CD8-positive, alpha-beta memory T cell (primary cell): ENCODE measurements at regions not wholly inside any gene's neighbourhood (a gene's known extent, or its start where the extent isn't known, plus 50 kb on each side); places are given as distances from the start of the nearest gene placed in this dataset.

Experiments
- CTCF ChIA-PET: fragments of 350-600 bp; sonication (Branson Sonifier 250); formaldehyde crosslinking; loops from one replicate; lab custom pipeline; 2021; ENCODE audit warnings: antibody characterized with exemption; lab: Charles Lee
- POLR2A ChIA-PET: fragments of 350-600 bp; sonication (Branson Sonifier 250); formaldehyde crosslinking; loops from one replicate; lab custom pipeline; 2021; ENCODE audit warnings: antibody characterized with exemption; lab: Charles Lee
- DNase-seq, 5 donors: peaks; one replicate each; pipeline versions ENCODE4 v3.0.0 to v3.0.0-alpha.2; 2020 to 2022; ENCODE audit warnings: mixed read lengths in 1 of 5
- H3K27ac ChIP-seq: one replicate; pipeline ENCODE4 v1.7.0; 2013; ENCODE audit warnings: low read depth, mild to moderate bottlenecking, low read length, moderate library complexity
- H3K27me3 ChIP-seq: 2 replicates; pipeline ENCODE4 v1.7.0; 2013; ENCODE audit warnings: low read length, mild to moderate bottlenecking; ENCODE audit not compliant: insufficient read depth, poor library complexity, severe bottlenecking
- H3K36me3 ChIP-seq: 2 replicates; pipeline ENCODE4 v1.7.0; 2013; ENCODE audit warnings: mild to moderate bottlenecking, low read length, moderate library complexity; ENCODE audit not compliant: insufficient read depth
- H3K4me1 ChIP-seq: 2 replicates; pipeline ENCODE4 v1.7.0; 2013; ENCODE audit warnings: mild to moderate bottlenecking, low read length, moderate library complexity; ENCODE audit not compliant: insufficient read depth
- H3K4me3 ChIP-seq: 2 replicates; pipeline ENCODE4 v1.7.0; 2013; ENCODE audit warnings: mild to moderate bottlenecking, low read length
- H3K9me3 ChIP-seq: 2 replicates; pipeline ENCODE4 v1.7.0; 2013; ENCODE audit warnings: mild to moderate bottlenecking, low read length
- H3K27ac Mint-ChIP-seq, 8 donors: one replicate each; pipeline ENCODE4 v1.8.0; 2020 to 2021; ENCODE audit warnings: mixed read lengths in 8 of 8, mild to moderate bottlenecking in 6 of 8, inconsistent platforms in 3 of 8, moderate library complexity in 3 of 8
- H3K27me3 Mint-ChIP-seq, 2 donors: one replicate each; pipeline ENCODE4 v1.8.0; 2020 to 2021; ENCODE audit warnings: mixed read lengths in 2 of 2, mild to moderate bottlenecking in 1 of 2, moderate library complexity in 1 of 2
- H3K36me3 Mint-ChIP-seq, 3 donors: one replicate each; pipeline ENCODE4 v1.8.0; 2020 to 2021; ENCODE audit warnings: mixed read lengths in 3 of 3, inconsistent platforms in 1 of 3, mild to moderate bottlenecking in 1 of 3
- H3K4me1 Mint-ChIP-seq, 3 donors: one replicate each; pipeline ENCODE4 v1.8.0; 2020 to 2021; ENCODE audit warnings: mixed read lengths in 3 of 3, inconsistent platforms in 1 of 3, mild to moderate bottlenecking in 1 of 3
- H3K4me3 Mint-ChIP-seq, 7 donors: one replicate each; pipeline ENCODE4 v1.8.0; 2020 to 2021; ENCODE audit warnings: mixed read lengths in 7 of 7, mild to moderate bottlenecking in 6 of 7, moderate library complexity in 4 of 7, inconsistent platforms in 2 of 7
- H3K9me3 Mint-ChIP-seq, 5 donors: one replicate each; pipeline ENCODE4 v1.8.0; 2020 to 2022; ENCODE audit warnings: mixed read lengths in 5 of 5, mild to moderate bottlenecking in 3 of 5, moderate library complexity in 2 of 5, inconsistent platforms in 1 of 5

- H3K4me3 Mint-ChIP-seq: no peak overlapping the region
- POLR2A ChIA-PET: no interaction called here
- CTCF ChIA-PET: no interaction called here
Measured at GRCh38 chr20:10883166-10883565, 209.4 kb upstream of the JAG1 start.

GRCh38 chr20:10893321-10893720, 219.5 kb upstream of the JAG1 start:
- Mint-ChIP-seq H3K36me3 (no peaks in the 10 kb centered on the region), H3K27ac (no peak overlapping the region), H3K4me1 (no peaks in the 10 kb centered on the region), H3K27me3 (no peaks in the 10 kb centered on the region), H3K9me3 (peaks cover 0 to 7% (median 4%) of the 10 kb centered on the region in 5 donors), H3K4me3 (no peak overlapping the region)
- DNase-seq: no peak
- H3K4me1 ChIP-seq: no peaks in the 10 kb centered on the region
- ChIA-PET CTCF (no interaction called here), POLR2A (no interaction called here)
- H3K27me3 ChIP-seq: no peaks in the 10 kb centered on the region
- no peak overlapping the region for H3K4me3 ChIP-seq
- H3K9me3 ChIP-seq: no peaks in the 10 kb centered on the region
- H3K27ac ChIP-seq: no peak overlapping the region
- H3K36me3 ChIP-seq: no peaks in the 10 kb centered on the region

More at GRCh38 chr20:10883166-10883565, 209.4 kb upstream of the JAG1 start:
- no peaks in the 10 kb centered on the region for H3K36me3 Mint-ChIP-seq
- Histone ChIP-seq H3K4me1 (no peaks in the 10 kb centered on the region), H3K36me3 (no peaks in the 10 kb centered on the region), H3K9me3 (no peaks in the 10 kb centered on the region), H3K27me3 (no peaks in the 10 kb centered on the region), H3K4me3 (no peak overlapping the region), H3K27ac (no peak overlapping the region)
- no peaks in the 10 kb centered on the region for H3K4me1 Mint-ChIP-seq
- peaks cover 0 to 7% (median 6%) of the 10 kb centered on the region in 5 donors for H3K9me3 Mint-ChIP-seq
- H3K27me3 Mint-ChIP-seq: no peaks in the 10 kb centered on the region
- DNase-seq: no peak
- H3K27ac Mint-ChIP-seq: no peak overlapping the region

- Histone ChIP-seq H3K27me3 (no peaks in the 10 kb centered on the region), H3K4me1 (no peaks in the 10 kb centered on the region), H3K36me3 (no peaks in the 10 kb centered on the region), H3K9me3 (no peaks in the 10 kb centered on the region), H3K4me3 (no peak overlapping the region), H3K27ac (no peak overlapping the region)
- no peaks in the 10 kb centered on the region for H3K36me3 Mint-ChIP-seq
- no peaks in the 10 kb centered on the region for H3K4me1 Mint-ChIP-seq
- ChIA-PET POLR2A (no interaction called here), CTCF (no interaction called here)
- peaks cover 0 to 1% (median 0%) of the 10 kb centered on the region in 5 donors for H3K9me3 Mint-ChIP-seq
- H3K4me3 Mint-ChIP-seq: no peak overlapping the region
- H3K27me3 Mint-ChIP-seq: no peaks in the 10 kb centered on the region
- H3K27ac Mint-ChIP-seq: no peak overlapping the region
- DNase-seq: no peak
Measured at GRCh38 chr20:10897336-10897735, 223.5 kb upstream of the JAG1 start.

- ChIA-PET POLR2A (no interaction called here), CTCF (no interaction called here)
- Mint-ChIP-seq H3K36me3 (no peaks in the 10 kb centered on the region), H3K27ac (no peak overlapping the region), H3K9me3 (peaks cover 0 to 1% (median 0%) of the 10 kb centered on the region in 5 donors), H3K27me3 (no peaks in the 10 kb centered on the region), H3K4me1 (no peaks in the 10 kb centered on the region), H3K4me3 (no peak overlapping the region)
- no peak overlapping the region for H3K27ac ChIP-seq
- no peaks in the 10 kb centered on the region for H3K4me1 ChIP-seq
- no peaks in the 10 kb centered on the region for H3K27me3 ChIP-seq
- no peak for DNase-seq
- H3K9me3 ChIP-seq: no peaks in the 10 kb centered on the region
- no peaks in the 10 kb centered on the region for H3K36me3 ChIP-seq
- no peak overlapping the region for H3K4me3 ChIP-seq
Measured at GRCh38 chr20:10898552-10898951, 224.8 kb upstream of the JAG1 start.

- Mint-ChIP-seq H3K27me3 (no peaks in the 10 kb centered on the region), H3K4me3 (no peak overlapping the region), H3K27ac (no peak overlapping the region), H3K36me3 (no peaks in the 10 kb centered on the region), H3K9me3 (peaks cover 0 to 2% (median 1%) of the 10 kb centered on the region in 5 donors), H3K4me1 (no peaks in the 10 kb centered on the region)
- Histone ChIP-seq H3K9me3 (no peaks in the 10 kb centered on the region), H3K27ac (no peak overlapping the region), H3K4me3 (no peak overlapping the region), H3K4me1 (no peaks in the 10 kb centered on the region), H3K27me3 (no peaks in the 10 kb centered on the region), H3K36me3 (no peaks in the 10 kb centered on the region)
- POLR2A ChIA-PET: no interaction called here
- DNase-seq: no peak
- CTCF ChIA-PET: no interaction called here
Measured at GRCh38 chr20:10902174-10902573, 228.4 kb upstream of the JAG1 start.

GRCh38 chr20:10902576-10903282, 228.9 kb upstream of the JAG1 start:
- Mint-ChIP-seq H3K4me1 (no peaks in the 10 kb centered on the region), H3K4me3 (no peak overlapping the region), H3K27me3 (no peaks in the 10 kb centered on the region), H3K27ac (no peak overlapping the region), H3K36me3 (no peaks in the 10 kb centered on the region), H3K9me3 (peaks cover 0 to 4% (median 1%) of the 10 kb centered on the region in 5 donors)
- H3K4me1 ChIP-seq: no peaks in the 10 kb centered on the region
- ChIA-PET CTCF (no interaction called here), POLR2A (no interaction called here)
- no peak for DNase-seq
- no peak overlapping the region for H3K27ac ChIP-seq
- H3K9me3 ChIP-seq: no peaks in the 10 kb centered on the region
- H3K4me3 ChIP-seq: no peak overlapping the region
- no peaks in the 10 kb centered on the region for H3K27me3 ChIP-seq
- no peaks in the 10 kb centered on the region for H3K36me3 ChIP-seq

GRCh38 chr20:10906834-10907233, 233.0 kb upstream of the JAG1 start:
- no peak overlapping the region for H3K4me3 ChIP-seq
- H3K4me1 ChIP-seq: no peaks in the 10 kb centered on the region
- Mint-ChIP-seq H3K27me3 (no peaks in the 10 kb centered on the region), H3K9me3 (peaks cover 0 to 5% (median 3%) of the 10 kb centered on the region in 5 donors), H3K4me3 (no peak overlapping the region), H3K36me3 (no peaks in the 10 kb centered on the region), H3K27ac (no peak overlapping the region), H3K4me1 (no peaks in the 10 kb centered on the region)
- DNase-seq: no peak
- H3K27ac ChIP-seq: no peak overlapping the region
- H3K36me3 ChIP-seq: no peaks in the 10 kb centered on the region
- no peaks in the 10 kb centered on the region for H3K9me3 ChIP-seq
- H3K27me3 ChIP-seq: no peaks in the 10 kb centered on the region
- POLR2A ChIA-PET: no interaction called here
- CTCF ChIA-PET: no interaction called here

- ChIA-PET CTCF (no interaction called here), POLR2A (no interaction called here)
- Mint-ChIP-seq H3K36me3 (no peaks in the 10 kb centered on the region), H3K27ac (no peak overlapping the region), H3K27me3 (no peaks in the 10 kb centered on the region), H3K9me3 (peaks cover 0 to 9% (median 3%) of the 10 kb centered on the region in 5 donors), H3K4me3 (no peak overlapping the region), H3K4me1 (no peaks in the 10 kb centered on the region)
- Histone ChIP-seq H3K9me3 (no peaks in the 10 kb centered on the region), H3K4me3 (no peak overlapping the region), H3K4me1 (no peaks in the 10 kb centered on the region), H3K27me3 (no peaks in the 10 kb centered on the region), H3K27ac (no peak overlapping the region), H3K36me3 (no peaks in the 10 kb centered on the region)
- no peak for DNase-seq
Measured at GRCh38 chr20:10909803-10910202, 236.0 kb upstream of the JAG1 start.
